ENCODE measurements at regions not wholly inside any gene's neighbourhood (a gene's known extent, or its start where the extent isn't known, plus 50 kb on each side); places are given as distances from the start of the nearest gene placed in this dataset.
A peak's percentile ranks its signal among the peaks of the same experiment; 100 is the strongest.
"Not testable (repeated sequence)": the region's sequence is repeated elsewhere in the genome, so short reads cannot be mapped to it uniquely, and the experiment has no call there.

DNA sequence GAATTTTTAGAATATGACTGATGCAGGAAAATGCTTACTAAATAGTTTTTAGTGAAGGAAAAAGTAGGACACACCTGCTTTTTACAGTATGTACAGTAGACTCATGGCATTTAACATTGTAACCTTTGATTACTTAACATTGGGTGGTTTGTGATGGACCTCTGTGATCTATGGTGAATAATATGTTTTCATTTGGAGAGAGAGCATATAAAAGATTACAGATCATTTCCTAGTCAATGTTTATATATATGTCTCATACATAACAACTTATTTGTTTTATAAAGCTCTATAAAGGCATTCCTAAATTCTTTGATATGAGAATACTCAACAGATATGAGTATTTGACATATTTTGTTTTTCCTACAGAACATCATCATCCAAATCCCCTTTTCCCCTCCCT, 129.3 kb upstream of the PDE7B start:
- peak; percentile 53 for DNase-seq (ENCODE audit: low read depth)

DNA sequence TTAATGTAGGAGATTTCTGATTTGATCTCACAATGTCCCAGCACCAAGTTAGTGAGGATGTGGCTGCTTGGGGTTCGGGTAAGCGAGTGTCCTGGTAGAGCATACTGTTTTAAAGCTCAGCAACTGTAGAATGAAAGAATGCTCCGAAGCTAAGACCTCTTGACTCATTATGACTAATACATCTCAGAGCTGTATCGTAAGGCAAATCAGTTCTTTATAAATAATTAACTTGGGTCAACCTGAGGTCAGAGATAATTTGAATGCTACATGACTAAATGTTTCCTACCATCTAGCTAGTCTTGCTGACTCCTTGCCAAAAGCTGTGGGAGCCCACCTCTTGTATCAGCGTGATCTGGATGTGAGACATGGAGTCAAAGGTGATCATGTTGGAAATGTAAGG, 128.8 kb upstream of the PDE7B start:
- peak; percentile 96 for DNase-seq (ENCODE audit: low read depth)

DNA sequence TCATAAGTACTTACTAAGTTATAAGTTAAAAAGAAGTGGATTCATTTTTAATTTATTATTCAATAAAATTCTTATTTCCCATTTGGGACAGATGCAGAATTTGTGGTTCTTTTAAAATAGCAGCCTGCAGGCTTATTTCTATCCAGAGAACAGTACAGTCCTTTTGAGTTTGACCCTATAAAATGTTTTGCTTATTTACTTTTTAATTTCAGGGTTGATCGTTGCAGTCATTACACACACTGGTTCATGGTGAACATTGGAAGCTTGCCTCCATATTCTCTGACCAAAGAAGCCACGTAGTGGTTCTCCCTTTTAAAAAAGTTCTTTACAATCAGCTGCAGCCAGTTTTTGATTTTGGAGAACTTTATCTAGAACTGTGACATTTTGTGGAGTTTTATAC, 122.9 kb upstream of the PDE7B start:
- peak; percentile 39 for DNase-seq (ENCODE audit: low read depth)

DNA sequence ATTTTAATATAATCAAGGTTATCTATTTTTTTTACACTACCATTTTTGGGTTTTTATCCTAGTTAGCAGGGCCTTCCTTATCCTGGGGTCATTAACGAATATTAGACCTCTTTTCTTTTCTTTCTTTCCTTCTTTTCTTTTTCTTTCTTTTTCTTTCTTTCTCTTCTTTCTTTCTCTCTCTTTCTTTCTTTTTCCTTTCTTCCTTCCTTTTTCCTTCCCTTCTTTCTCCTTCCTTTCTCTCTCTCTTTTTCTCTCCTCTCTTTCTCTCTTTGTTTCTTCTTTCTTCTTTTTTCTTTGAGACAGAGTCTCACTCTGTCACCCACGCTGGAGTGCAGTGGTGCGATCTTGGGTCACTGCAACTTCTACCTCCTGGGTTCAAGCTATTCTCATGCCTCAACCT, 120.4 kb upstream of the PDE7B start:
- DNase-seq (ENCODE audit: low read depth): no peak

DNA sequence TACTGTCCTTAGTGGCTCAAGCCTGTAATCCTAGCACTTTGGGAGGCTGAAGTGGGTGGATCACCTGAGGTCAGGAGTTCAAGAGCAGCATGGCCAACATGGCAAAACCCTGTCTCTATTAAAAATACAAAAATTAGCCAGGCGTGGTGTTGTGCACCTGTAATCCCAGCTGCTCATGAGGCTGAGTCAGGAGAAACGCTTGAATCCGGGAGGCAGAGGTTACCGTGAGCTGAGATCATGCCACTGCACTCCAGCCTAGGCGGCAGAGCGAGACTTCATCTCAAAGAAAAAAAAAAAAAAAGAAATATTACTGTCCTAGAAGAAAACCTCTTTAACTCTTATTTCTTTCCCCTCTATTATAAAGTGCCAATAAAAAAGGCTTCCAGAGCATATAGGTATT, 115.2 kb upstream of the PDE7B start:
- DNase-seq (ENCODE audit: low read depth): not testable (repeated sequence)

DNA sequence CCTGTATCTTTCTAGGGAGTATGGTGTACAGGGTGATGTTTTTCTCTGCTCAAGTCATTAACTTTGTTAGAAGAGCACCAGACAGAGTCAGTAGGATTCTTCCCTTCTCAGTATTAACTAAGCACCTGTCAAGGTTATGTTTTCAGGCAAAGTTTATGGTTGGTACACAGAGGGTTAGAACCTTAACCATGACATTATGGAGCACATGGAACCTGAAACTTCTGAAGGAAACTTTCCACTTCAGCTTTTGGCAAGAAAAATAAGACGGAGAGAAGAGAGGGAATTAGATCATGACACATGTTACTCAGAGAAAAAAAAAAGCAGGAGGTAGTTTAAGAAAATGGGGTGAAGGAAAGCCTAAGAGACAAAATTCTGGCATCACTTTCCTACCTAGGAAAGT, 112.9 kb upstream of the PDE7B start:
- DNase-seq (ENCODE audit: low read depth): no peak

DNA sequence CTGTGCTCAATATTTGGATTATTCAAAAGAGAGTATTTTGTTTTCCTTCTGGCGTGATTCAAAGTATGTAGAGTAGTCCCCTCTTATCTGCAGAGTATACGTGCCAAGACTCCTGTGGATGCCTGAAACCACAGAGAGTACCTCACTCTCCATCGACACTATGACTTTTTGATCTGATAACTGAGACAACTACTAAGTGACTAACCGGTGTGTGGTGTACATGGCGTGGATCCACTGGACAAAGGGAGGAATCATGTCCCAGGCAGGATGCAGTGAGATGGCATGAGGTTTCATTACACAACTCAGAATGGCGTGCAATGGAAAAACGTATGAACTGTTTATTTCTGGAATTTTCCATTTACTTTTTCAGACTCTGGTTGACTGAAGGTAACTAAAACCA, 112.2 kb upstream of the PDE7B start:
- peak; percentile 86 for DNase-seq (ENCODE audit: low read depth)

DNA sequence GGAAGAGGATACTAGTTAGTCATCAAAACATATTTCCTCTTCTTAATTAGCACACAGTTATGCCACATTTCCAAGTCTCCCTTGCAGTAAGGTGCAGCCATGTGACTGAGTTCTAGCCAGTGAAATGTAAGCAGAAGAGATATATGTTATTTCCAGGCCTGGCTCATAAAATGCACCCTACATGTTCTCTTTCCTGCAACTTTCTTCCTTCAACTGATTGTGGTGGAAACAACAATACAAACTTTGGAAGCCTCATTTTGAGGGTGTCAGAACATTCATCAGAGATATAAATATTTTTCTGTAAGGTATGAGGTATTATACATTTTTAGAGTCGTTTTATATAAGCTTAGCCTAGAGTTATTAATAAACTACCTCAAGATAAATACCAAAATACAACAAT, 110.9 kb upstream of the PDE7B start:
- DNase-seq (ENCODE audit: low read depth): no peak

DNA sequence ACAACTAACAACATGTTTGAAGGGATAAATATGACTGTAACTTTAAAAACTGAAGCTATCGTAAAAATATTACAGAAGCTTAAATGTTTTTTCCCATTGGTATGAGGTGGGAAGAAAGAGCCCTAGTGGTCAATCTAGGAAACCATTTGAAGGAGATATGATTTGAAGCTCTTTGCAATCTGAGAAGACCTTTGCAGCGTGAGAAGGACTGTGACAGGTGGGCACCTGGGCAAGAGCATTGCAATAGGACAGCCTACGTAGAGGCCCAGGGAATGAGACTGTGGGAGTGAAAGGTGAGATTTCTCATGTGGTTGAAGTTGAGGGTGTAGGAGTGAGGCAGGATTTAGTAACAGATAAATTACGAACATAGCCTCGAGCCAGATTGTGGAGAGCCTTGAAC, 108.0 kb upstream of the PDE7B start:
- DNase-seq (ENCODE audit: low read depth): no peak

DNA sequence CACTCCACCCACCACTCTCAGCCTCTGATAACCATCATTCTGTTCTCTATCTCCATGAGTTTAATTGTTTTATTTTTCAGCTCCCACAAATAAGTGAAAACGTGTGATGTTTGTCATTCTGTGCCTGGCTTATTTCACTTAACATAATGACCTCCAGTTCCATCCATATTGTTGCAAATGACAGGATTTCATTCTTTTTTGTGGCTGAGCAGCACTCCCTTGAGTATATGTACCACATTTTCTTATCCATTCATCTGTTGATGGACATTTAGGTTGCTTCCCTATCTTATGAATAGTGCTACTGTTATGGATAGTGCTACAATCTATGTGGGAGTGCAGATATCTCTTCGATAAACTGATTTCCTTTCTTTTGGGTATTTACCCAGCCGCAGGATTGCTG, 103.3 kb upstream of the PDE7B start:
- no peak for DNase-seq (ENCODE audit: low read depth)

DNA sequence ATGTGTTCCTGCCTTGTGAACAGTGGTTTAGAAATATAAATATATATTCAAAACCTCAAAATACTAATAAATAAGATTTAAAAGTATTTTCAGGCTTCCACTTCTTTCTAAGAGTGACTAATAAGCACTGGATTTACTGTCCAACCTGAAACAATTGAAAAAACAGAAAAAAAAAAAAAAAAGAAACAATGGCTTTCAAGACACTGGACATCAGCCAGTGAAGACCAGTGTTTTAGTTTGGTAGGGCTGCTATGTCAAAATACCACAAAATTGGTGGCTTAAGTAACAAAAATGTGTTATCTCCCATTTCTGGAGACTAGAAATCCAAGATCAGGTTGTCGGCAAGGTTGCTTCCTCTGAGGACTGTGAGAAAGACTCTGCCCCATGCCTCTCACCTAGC, 101.4 kb upstream of the PDE7B start:
- DNase-seq (ENCODE audit: low read depth): peak; percentile 15

DNA sequence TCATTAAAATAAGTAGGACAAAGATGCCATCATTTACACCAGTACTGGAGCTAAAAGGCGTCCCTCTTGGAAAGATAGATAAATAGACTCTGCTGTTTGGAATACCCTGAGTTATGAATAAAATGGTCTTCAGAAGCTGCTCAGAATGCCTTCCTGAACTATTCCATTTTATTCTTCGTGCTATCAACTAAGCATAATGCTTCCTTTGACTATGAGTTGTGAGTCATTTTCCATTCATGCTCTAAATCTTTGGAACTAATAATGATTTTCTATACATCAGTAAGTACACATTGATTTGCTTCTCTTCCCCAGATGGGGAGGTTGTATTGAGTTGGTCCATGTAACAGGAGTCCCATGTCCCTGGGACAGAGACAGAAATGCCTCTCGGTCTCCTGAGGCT, 98.3 kb upstream of the PDE7B start:
- no peak for DNase-seq (ENCODE audit: low read depth)

DNA sequence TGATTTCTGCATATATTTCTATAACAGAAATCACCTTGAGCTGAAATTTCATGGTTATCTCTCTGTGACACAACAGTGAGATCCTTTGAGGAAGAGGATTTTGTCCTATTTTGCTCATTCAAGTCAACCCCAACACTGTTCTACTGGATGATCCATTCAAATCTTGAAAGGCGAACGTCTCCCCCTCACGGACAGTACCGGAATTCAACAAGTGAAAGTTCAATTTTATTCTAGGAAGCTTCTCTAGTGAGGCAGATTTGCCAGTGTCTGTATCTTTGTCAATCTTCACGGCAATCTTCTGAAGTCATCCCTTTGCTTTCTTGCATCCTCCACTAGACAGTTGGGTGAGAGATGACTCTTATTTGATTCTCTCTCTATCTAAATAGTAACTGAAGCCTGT, 91.7 kb upstream of the PDE7B start:
- no peak for DNase-seq (ENCODE audit: low read depth)

DNA sequence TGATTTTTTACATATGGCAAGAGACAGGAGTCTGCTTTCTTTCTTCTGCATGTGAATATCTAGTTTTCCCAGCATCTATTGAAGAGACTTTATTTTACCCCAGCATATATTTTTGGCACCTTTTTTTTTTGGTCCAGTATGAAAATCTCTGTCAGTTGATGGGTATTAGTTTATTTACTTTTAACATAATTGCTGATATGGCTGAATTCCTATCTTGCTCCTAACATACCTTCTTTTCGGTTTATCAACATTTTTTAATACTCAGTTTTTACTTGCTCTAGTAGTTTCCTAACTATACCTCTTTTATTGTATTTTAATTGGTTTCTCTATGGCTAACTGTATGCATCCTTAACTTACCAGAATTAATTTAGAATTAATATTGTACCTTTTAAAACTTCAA, 77.5 kb upstream of the PDE7B start:
- DNase-seq (ENCODE audit: low read depth): no peak

DNA sequence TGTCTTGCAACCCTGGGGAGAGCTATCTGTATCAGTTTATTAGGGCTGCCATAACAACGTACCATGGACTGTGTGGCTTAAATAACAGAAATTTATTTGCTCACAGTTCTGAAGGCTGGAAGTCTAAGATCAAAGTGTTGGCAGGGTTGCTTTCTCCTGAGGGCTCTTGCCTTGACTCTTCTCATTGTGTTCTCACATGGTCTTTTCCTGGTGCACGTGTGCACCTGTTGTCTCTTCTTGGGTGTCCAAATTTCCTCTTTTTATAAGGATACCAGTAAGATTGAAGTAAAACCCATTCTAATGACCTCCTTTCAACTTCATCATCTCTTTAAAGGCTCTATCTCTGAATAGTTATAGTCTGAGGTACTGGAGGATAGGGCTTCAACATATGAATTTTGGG, 72.3 kb upstream of the PDE7B start:
- DNase-seq (ENCODE audit: low read depth): no peak

DNA sequence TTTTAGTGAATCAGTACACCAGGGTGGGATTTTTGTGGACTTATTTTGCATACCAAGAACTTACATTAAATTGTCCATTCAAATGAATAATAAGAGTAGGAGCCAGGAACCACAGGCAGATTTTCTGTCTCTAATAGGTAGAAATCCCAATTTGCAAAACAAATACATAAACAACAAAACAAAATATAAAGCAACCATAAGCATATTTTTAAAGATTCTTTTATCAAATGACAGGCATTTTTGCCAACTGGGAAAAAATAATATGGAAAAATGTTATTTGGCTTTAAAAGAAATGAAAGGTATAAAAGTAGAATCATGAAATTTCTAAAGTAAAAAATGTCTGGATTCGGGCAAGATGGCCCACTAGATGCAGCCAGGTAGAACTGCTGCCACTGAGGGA, 71.2 kb upstream of the PDE7B start:
- no peak for DNase-seq (ENCODE audit: low read depth)

DNA sequence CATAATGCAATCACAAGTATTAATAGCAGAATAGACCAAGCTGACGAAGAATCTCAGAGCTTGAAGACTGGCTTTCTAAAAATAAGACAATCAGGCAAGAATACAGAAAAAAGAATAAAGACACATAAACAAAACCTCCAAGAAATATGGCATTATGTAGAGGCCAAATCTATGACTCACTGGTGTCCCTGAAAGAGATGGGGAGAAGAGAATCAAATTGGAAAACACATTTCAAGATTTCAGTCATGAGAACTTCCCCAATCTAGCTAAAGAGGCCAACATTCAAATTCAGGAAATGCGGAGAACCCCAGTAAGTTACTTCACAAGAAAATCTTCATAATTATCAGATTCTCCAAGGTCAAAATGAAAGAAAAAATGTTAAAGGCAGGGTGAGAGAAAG, 69.0 kb upstream of the PDE7B start:
- peak; percentile 51 for DNase-seq (ENCODE audit: low read depth)

DNA sequence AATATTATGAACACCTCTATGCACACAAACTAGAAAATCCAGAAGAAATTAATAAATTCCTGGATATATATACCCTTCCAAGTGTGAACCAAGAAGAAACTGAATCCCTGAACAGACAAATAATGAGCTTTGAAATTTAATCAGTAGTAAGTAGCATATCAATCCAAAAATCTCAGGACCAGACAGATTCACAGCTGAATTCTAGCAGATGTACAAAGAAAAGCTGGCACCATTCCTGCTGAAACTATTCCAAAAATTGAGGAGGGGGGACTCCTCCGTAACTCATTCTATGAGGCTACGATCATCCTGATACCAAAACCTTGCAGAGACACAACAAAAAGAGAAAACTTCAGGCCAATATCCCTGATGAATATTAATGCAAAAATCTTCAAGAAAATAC, 67.0 kb upstream of the PDE7B start:
- DNase-seq (ENCODE audit: low read depth): no peak

DNA sequence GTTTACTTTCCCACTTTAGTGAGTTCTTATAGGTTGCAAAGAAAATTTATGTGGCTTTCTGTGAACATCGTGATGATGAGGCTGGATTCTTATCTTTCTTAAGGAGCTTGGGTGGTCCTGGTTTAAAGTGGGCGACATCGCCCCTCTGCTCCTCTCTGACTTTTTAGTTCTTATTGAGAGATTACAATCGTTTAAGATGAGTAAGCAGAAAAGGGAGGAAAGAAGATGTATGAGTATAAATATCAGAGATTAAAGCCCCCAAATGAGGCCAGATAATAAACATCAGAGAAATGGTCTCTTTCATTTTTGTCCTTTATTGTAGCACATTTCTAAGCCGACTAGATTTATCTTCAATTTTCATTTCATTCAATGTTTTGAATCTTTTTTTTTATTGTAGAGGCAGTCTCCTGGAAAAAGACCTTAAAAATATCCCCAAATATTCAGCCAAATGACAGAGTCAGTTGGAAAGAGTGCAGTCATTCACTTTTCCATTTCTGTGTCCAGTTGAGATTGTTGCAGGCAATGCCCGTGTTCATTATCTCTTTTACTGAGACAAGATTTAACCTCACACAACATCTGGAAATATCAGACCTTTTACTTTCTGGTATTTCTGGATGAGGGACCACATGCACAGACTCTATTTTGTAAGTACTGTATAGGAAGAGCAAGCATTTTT, 62.0 kb upstream of the PDE7B start:
- no peak for DNase-seq (ENCODE audit: low read depth)

DNA sequence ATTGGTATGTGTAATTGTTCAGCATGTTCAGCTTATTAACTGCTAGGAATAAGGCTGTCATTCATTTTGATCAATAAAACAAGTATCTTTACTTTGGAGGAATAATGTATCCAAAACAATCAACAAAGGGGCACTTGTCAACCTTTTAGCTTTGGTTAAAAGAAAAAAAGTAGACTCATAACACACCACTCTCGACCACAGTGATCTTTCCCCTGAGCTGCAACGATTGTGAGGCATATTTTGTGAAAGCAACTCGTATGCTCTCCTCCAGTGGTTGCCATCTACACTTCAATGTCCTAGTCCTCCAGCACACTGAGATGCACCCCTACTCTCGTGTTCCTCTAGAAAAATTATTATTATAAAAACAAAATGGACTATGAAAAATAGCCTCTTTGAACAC, 60.1 kb upstream of the PDE7B start:
- no peak for DNase-seq (ENCODE audit: low read depth)

DNA sequence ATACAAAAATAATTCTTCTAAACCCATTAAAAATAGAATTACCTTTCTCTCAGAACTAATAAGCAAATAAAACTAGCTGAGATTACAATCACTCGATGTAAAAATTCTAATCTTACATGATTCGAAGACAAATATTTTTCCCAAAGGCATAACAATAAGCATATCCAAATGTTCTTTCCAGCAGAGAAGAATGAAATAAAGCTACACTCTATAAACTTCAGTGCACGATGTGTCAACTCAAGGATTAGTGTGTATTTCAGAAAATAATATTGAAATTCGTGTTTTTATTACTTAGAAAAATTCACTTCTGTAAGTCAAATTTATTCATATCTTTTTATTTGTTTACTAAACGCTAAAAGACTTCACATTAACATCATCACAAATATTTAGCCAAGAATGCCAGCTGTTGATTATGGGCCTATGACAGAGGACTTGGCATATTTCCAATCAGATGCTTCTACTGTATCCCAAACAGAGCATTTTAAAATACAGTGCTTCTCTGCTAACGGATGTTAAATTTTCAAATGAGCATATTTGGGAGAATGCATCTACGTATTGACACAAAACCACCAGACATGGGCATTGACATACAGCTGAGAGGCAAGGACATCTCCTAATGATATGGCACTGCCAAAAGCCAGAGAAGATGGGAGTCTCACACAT, 54.7 kb upstream of the PDE7B start:
- DNase-seq (ENCODE audit: low read depth): peak; percentile 29

DNA sequence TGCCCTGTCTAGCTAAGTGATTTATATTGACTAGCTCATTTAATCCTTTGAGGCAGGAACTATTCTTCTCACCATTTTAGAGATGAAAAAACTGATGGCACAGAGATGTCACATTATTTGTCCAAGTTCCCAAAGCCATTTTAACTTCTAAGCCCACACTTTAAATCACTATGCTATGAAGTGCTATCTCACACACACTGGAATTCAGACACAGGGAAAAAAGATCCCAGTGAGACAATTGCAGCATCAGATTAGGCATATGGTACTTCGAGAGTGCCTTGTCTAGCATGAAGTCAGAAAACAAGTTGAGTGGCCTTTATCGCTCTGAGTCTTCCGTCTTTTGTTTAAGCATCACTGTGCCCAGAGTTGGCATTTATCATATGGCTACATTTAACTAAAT, 54.1 kb upstream of the PDE7B start:
- no peak for DNase-seq (ENCODE audit: low read depth)

DNA sequence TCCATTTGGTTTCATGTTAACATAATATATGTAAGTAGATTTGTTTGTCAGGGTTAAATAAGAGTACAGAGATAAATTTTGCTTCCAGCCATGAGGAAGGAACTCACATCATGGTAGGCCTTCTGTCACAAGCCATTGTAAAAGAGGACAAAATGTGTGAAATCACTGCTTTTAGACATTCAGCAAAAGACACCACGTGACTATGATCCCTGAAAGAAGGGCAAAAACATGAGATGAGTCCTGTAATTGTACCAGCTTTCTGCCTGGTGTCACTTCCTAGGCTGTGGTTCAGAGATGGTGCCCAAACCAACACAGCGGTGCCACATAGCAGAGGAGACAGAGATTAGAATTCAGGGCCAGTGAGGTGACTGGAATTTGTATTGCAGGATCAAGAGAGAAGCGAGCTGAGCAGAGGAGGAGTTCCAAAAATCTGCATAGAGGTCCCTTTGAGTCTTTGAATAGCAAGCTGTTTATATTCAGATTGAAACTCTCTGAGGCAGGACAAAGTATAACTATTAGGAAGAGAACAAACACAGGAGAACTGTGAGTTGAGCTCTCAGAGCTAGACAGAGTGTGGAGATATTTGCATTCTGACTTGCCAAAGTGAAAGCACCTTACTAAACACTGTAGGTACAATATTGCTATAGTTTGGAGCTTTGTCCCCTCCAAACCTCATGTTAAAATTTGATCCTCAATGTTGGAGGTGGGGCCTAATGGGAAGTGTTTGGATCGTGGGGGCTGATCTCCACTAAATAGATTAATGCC, 52.6 kb upstream of the PDE7B start:
- no peak for DNase-seq (ENCODE audit: low read depth)
